Neural progenitor cell (in vitro differentiated cells): ENCODE measurements at regions not wholly inside any gene's neighbourhood (a gene's known extent, or its start where the extent isn't known, plus 50 kb on each side); places are given as distances from the start of the nearest gene placed in this dataset.

ENCODE experiments used
- DNase-seq: peaks from one replicate; pipeline ENCODE4 v3.0.0-alpha.2; 2016; ENCODE audit warnings: low spot score
- H2AFZ ChIP-seq: fragments of 200-600 bp; sonication (generic); replicated peaks from 2 replicates; pipeline ENCODE4 v1.6.1; 2016; ENCODE audit warnings: antibody characterized with exemption
- H3F3A ChIP-seq: fragments of 200-600 bp; sonication (generic); 2 replicates; pipeline ENCODE4 v1.6.1; 2016; ENCODE audit warnings: antibody characterized with exemption, low read depth
- H3K27ac ChIP-seq: fragments of 200-600 bp; sonication (generic); 2 replicates; pipeline ENCODE4 v1.5.1; 2016; ENCODE audit warnings: mild to moderate bottlenecking
- H3K27me3 ChIP-seq: fragments of 200-600 bp; sonication (generic); 2 replicates; pipeline ENCODE4 v1.6.1; 2016; ENCODE audit warnings: mild to moderate bottlenecking, moderate library complexity
- H3K36me3 ChIP-seq: fragments of 200-600 bp; sonication (generic); 2 replicates; pipeline ENCODE4 v1.5.1; 2016
- H3K4me1 ChIP-seq: fragments of 200-600 bp; sonication (generic); 2 replicates; pipeline ENCODE4 v1.6.1; 2016; ENCODE audit warnings: mixed run types
- H3K4me2 ChIP-seq: fragments of 200-600 bp; sonication (generic); 2 replicates; pipeline ENCODE4 v1.6.1; 2016
- H3K4me3 ChIP-seq: fragments of 200-600 bp; sonication (generic); 2 replicates; pipeline ENCODE4 v1.5.1; 2016
- H3K79me2 ChIP-seq: fragments of 200-600 bp; sonication (generic); 2 replicates; pipeline ENCODE4 v1.6.1; 2016; ENCODE audit warnings: low read depth
- H3K9ac ChIP-seq: fragments of 200-600 bp; sonication (generic); 2 replicates; pipeline ENCODE4 v1.6.1; 2016
- H3K9me3 ChIP-seq: fragments of 200-600 bp; sonication (generic); 2 replicates; pipeline ENCODE4 v1.5.1; 2016; ENCODE audit warnings: low read depth
- H4K20me1 ChIP-seq: fragments of 200-600 bp; sonication (generic); 2 replicates; pipeline ENCODE4 v1.6.1; 2016; ENCODE audit warnings: low read depth
- H3K27ac Mint-ChIP-seq: 3 replicates; pipeline ENCODE4 v1.8.0; 2021; ENCODE audit warnings: mixed read lengths
- H3K27me3 Mint-ChIP-seq: 2 replicates; pipeline ENCODE4 v1.8.0; 2022; ENCODE audit warnings: low read depth, mild to moderate bottlenecking, inconsistent platforms, moderate library complexity, mixed read lengths; ENCODE audit not compliant: insufficient read depth
- H3K36me3 Mint-ChIP-seq: 3 replicates; pipeline ENCODE4 v1.8.0; 2021; ENCODE audit warnings: mixed read lengths
- H3K4me1 Mint-ChIP-seq: 3 replicates; pipeline ENCODE4 v1.8.0; 2021; ENCODE audit warnings: mixed read lengths
- H3K4me3 Mint-ChIP-seq: 3 replicates; pipeline ENCODE4 v1.8.0; 2021; ENCODE audit warnings: mild to moderate bottlenecking, moderate library complexity, mixed read lengths
- H3K9me3 Mint-ChIP-seq: 3 replicates; pipeline ENCODE4 v1.8.0; 2020; ENCODE audit warnings: mixed read lengths
- EZH2 ChIP-seq: fragments of 200-600 bp; sonication (generic); IDR thresholded peaks from 2 replicates; pipeline ENCODE4 v1.6.1; 2017; ENCODE audit warnings: antibody characterized with exemption, mild to moderate bottlenecking, moderate library complexity
- EZH2phosphoT487 ChIP-seq: fragments of 200-600 bp; sonication (generic); IDR thresholded peaks from 2 replicates; pipeline ENCODE4 v1.6.1; 2017; ENCODE audit warnings: antibody characterized with exemption
- TF ChIP-seq, protein P1 (sequence below): fragments of 200-600 bp; sonication (generic); IDR thresholded peaks from 2 replicates; pipeline ENCODE4 v1.5.1; 2017; ENCODE audit warnings: antibody characterized with exemption, mild to moderate bottlenecking

DNA sequence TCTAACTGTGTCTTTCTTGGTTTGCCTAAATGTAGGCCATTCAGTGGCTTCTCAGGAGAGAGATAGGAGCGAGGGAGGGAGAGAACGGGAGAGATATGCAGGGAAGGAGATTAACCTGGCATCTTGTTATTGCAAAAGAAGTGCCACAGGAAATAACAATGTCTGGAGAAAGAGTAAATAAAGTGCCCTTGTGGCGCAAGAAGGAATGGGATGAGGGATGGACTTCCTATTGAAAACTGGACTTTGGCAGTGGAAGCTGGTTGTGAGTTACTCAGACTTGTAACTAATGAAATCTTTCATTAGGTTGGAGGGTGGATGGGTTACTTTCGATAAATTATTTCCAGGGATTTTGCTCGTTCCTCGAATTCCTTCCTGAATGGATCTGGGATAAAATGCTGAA, 136.1 kb downstream of the LACC1 start:
- H3K27me3 ChIP-seq: no peaks in the 10 kb centered on the region
- H3K27me3 Mint-ChIP-seq: peaks cover 3% of the 10 kb centered on the region
- H3F3A ChIP-seq: no peaks in the 10 kb centered on the region
- H3K36me3 Mint-ChIP-seq: no peaks in the 10 kb centered on the region
- no peak for DNase-seq
- H3K27ac ChIP-seq: no peak overlapping the region
- H3K79me2 ChIP-seq: no peaks in the 10 kb centered on the region
- no peak overlapping the region for H3K9ac ChIP-seq
- no peak overlapping the region for H3K4me3 ChIP-seq
- peaks cover 7% of the 10 kb centered on the region for H3K9me3 Mint-ChIP-seq
- H3K4me2 ChIP-seq: no peak overlapping the region
- no peak overlapping the region for H3K27ac Mint-ChIP-seq
- H2AFZ ChIP-seq: no peak overlapping the region
- H3K9me3 ChIP-seq: no peaks in the 10 kb centered on the region
- H3K4me1 ChIP-seq: no peaks in the 10 kb centered on the region
- TF ChIP-seq, protein P1, sequence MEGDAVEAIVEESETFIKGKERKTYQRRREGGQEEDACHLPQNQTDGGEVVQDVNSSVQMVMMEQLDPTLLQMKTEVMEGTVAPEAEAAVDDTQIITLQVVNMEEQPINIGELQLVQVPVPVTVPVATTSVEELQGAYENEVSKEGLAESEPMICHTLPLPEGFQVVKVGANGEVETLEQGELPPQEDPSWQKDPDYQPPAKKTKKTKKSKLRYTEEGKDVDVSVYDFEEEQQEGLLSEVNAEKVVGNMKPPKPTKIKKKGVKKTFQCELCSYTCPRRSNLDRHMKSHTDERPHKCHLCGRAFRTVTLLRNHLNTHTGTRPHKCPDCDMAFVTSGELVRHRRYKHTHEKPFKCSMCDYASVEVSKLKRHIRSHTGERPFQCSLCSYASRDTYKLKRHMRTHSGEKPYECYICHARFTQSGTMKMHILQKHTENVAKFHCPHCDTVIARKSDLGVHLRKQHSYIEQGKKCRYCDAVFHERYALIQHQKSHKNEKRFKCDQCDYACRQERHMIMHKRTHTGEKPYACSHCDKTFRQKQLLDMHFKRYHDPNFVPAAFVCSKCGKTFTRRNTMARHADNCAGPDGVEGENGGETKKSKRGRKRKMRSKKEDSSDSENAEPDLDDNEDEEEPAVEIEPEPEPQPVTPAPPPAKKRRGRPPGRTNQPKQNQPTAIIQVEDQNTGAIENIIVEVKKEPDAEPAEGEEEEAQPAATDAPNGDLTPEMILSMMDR: no peak
- TF ChIP-seq EZH2 (no peak), EZH2phosphoT487 (no peak)
- no peaks in the 10 kb centered on the region for H3K36me3 ChIP-seq
- H3K4me3 Mint-ChIP-seq: no peak overlapping the region
- peaks cover 28% of the 10 kb centered on the region for H3K4me1 Mint-ChIP-seq
- no peaks in the 10 kb centered on the region for H4K20me1 ChIP-seq

DNA sequence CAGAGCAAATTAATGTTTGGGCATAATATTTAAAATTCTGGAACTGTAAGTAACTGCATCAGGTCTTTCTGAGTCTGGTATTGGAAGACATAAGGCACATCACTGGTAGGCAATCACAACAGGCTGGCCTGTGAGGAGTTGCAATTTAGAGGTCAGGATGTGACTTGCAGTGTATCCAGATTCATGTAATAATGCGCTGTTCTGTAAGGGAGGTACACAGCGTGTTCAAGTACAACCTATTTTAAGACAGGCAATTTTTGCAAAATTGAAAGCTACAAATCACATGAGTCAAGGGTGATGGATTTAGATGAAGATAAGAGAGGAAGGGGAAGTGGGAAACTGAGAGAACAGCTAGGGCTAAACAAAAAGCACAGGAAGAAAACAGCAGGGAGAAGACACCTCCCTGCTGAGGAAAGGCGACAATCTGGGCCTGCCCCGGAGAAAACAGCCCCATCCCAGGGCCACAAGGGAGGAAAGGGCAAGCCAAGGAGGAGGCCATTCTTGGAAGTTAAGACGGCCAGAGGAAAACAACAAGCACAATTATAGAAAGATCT, 138.1 kb downstream of the LACC1 start:
- peaks cover 26% of the 10 kb centered on the region for H3K4me1 Mint-ChIP-seq
- Histone ChIP-seq H3K4me3 (no peak overlapping the region), H3K4me1 (no peaks in the 10 kb centered on the region), H2AFZ (no peak overlapping the region), H3K4me2 (no peak overlapping the region), H3K27me3 (no peaks in the 10 kb centered on the region), H3K27ac (no peak overlapping the region), H3K9ac (no peak overlapping the region), H4K20me1 (no peaks in the 10 kb centered on the region), H3F3A (no peaks in the 10 kb centered on the region), H3K79me2 (no peaks in the 10 kb centered on the region), H3K9me3 (no peaks in the 10 kb centered on the region), H3K36me3 (no peaks in the 10 kb centered on the region)
- no peaks in the 10 kb centered on the region for H3K36me3 Mint-ChIP-seq
- peaks cover 4% of the 10 kb centered on the region for H3K9me3 Mint-ChIP-seq
- no peak for TF ChIP-seq EZH2
- TF ChIP-seq, protein P1: no peak
- TF ChIP-seq EZH2phosphoT487: no peak
- peaks cover 3% of the 10 kb centered on the region for H3K27me3 Mint-ChIP-seq
- no peak overlapping the region for H3K4me3 Mint-ChIP-seq
- DNase-seq: no peak
- no peak overlapping the region for H3K27ac Mint-ChIP-seq

DNA sequence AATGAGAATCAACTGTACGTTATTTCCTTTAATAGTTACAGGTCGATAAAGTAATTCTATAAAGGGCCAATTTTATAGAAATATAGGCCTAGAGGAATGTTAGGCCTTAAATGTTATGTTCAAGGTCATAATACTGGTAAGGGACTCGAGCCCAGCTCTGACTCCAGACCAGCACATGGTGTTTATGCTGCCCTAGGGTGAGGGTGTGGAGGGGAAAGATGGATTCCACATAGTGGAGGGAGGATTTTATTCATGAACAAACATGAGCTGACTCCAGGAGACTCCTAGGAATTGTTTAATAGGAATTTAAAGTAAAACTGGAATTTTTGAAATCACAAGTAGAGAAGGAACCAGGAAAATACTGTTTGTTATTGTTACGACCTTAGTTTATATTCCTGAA, 139.9 kb downstream of the LACC1 start:
- peaks cover 3% of the 10 kb centered on the region for H3K27me3 Mint-ChIP-seq
- H3K79me2 ChIP-seq: no peaks in the 10 kb centered on the region
- H3K9me3 Mint-ChIP-seq: peaks cover 4% of the 10 kb centered on the region
- H3K4me2 ChIP-seq: no peak overlapping the region
- H3K4me3 Mint-ChIP-seq: no peak overlapping the region
- H3K9ac ChIP-seq: no peak overlapping the region
- H3K27me3 ChIP-seq: no peaks in the 10 kb centered on the region
- no peak overlapping the region for H3K27ac ChIP-seq
- no peaks in the 10 kb centered on the region for H4K20me1 ChIP-seq
- no peaks in the 10 kb centered on the region for H3K9me3 ChIP-seq
- peaks cover 25% of the 10 kb centered on the region for H3K4me1 Mint-ChIP-seq
- no peaks in the 10 kb centered on the region for H3K36me3 Mint-ChIP-seq
- no peaks in the 10 kb centered on the region for H3F3A ChIP-seq
- H3K27ac Mint-ChIP-seq: no peak overlapping the region
- DNase-seq: no peak
- no peak overlapping the region for H3K4me3 ChIP-seq
- H2AFZ ChIP-seq: no peak overlapping the region
- TF ChIP-seq EZH2phosphoT487 (no peak), EZH2 (no peak)
- TF ChIP-seq, protein P1: no peak
- H3K4me1 ChIP-seq: no peaks in the 10 kb centered on the region
- H3K36me3 ChIP-seq: no peaks in the 10 kb centered on the region
